Myocyte (in vitro differentiated cells): ENCODE measurements at regions not wholly inside any gene's neighbourhood (a gene's known extent, or its start where the extent isn't known, plus 50 kb on each side); places are given as distances from the start of the nearest gene placed in this dataset.
"Not testable (repeated sequence)": the region's sequence is repeated elsewhere in the genome, so short reads cannot be mapped to it uniquely, and the experiment has no call there.

Experiments
- DNase-seq: peaks from one replicate; pipeline ENCODE4 v3.0.0-alpha.2; 2012; ENCODE audit warnings: low read depth

- no peak for DNase-seq
Measured at GRCh38 chrX:76509775-76510174, 82.3 kb downstream of the MAGEE1 start.

DNA sequence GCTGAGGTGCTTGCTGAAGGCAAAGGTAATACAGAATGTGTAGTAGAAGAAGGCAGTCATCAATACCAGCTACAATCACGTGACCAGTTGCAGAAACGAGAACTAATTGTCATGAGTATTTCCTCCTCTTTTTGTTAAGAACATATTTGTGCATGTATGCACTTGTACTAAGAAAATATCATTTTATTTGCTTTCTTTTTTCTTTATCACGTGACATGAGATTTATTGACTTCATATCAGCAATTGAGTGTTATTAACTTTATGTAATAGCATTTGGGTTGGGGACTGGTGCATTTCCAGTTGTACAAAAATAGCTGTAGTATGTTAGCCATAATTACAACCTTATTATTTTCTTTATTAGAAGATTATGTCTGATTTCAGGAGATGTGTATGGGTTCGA, 90.0 kb downstream of the MAGEE1 start:
- DNase-seq: no peak

DNA sequence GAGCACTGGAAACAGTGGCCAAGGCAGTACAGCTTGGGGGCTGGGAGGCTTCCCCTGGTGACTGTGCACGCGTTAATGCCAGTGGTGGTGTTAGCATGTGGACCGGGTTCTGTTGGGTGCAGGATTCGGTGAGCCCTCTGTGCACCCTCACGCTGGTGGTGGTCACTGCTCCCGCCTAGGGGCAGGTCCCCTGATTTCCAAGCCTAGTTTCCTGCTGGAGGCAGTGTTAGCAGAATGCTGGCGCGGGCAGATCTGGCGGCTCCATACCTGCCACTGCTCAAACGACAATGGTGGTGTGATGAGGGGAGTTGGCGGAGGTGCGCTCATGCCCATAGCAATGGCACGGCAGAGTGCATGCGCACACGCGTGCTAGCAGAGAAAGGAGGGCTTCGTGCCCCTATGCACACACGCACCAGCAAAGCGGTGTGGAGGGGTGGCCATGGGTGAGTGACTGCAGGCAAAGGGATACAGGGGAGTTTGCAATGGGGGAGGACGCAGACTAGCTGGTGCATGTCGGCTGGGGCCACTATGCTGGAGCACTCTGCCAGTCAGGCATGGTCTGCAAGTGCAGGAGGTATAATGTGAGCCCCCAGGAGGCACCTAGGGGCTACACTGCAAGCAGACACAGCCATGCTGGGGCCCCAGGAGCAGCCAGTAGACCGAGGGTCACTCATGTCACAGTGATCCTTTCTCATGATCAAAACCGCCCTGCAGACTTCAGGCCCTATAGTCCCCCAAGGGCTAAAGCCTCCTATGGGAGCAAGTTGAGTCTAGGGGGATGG, 93.0 kb downstream of the MAGEE1 start:
- DNase-seq: no peak

- not testable (repeated sequence) for DNase-seq
Measured at GRCh38 chrX:76535675-76536074, 108.2 kb downstream of the MAGEE1 start.

- no peak for DNase-seq
Measured at GRCh38 chrX:76538860-76539259, 111.3 kb downstream of the MAGEE1 start.

GRCh38 chrX:76543381-76543780, 115.9 kb downstream of the MAGEE1 start:
- DNase-seq: not testable (repeated sequence)

- DNase-seq: no peak
Measured at GRCh38 chrX:76550016-76550415, 122.5 kb downstream of the MAGEE1 start.

DNA sequence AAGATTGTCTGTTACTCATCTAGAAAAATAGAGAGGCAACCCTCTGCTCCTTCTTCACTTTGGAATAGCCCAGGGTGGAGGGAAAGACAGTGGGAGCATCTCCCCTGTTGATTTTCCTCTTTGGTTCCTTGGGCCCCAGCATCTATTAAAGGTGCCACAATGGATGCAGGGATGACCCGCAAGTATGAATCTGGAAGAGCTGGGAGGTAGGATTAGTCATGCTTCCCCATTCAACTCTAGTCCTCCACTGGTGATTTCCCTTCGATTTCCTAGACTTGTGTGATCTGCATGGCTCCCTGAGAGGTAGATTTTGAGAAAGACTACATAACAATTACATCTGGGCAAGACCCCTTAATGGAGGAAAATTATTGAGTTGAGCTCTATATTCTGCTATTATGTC, 127.8 kb downstream of the MAGEE1 start:
- no peak for DNase-seq

- peak; percentile 0 for DNase-seq
Measured at GRCh38 chrX:76555816-76556215, 128.3 kb downstream of the MAGEE1 start.

DNA sequence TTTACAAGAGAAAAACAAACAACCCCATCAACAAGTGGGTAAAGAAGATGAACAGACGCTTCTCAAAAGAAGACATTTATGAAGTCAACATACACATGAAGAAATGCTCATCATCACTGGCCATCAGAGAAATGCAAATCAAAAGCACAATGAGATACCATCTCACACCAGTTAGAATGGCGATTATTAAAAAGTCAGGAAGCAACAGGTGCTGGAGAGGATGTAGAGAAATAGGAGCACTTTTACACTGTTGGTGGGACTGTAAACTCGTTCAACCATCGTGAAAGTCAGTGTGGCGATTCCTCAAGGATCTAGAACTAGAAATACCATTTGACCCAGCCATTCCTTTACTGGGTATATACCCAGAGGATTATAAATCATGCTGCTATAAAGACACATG, 137.3 kb downstream of the MAGEE1 start:
- DNase-seq: not testable (repeated sequence)

DNA sequence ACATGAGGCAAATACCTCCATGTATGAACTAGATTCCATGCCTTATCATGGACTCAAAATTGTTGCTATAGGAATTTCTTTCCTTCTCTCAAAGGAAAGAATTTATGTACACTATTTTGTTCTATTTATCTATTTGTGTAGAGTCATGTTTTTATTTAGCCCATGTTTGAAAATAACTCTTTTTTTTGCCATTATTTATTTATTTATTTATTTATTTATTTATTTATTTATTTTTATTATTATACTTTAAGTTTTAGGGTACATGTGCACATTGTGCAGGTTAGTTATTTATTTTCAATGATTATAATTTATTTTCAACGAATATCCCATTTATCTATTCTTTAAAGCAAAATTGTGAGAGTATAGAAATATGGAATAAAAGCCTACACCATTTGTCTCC, 177.9 kb downstream of the MAGEE1 start:
- DNase-seq: no peak

GRCh38 chrX:76617020-76617419, 189.5 kb downstream of the MAGEE1 start:
- no peak for DNase-seq

DNA sequence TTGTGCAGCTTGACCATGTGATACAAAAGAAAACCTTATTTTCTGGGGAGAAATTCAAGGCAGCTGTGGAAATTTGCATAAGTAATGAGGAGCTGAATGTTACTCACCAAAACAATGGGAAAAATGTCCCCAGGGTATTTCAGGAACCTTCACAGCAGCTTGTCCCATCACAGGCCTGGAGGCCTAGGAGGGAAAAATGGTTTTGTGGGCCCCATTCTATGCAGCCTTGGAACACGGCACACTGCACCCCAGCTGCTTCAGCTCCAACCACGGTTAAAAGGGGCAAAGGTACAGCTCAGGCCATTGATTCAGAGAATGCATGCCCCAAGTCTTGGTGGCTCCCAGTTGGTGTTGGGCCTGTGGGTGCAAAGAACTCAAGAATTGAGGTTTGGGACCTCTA, 216.1 kb downstream of the MAGEE1 start:
- no peak for DNase-seq

- not testable (repeated sequence) for DNase-seq
Measured at GRCh38 chrX:76651369-76651768, 223.9 kb downstream of the MAGEE1 start.

DNA sequence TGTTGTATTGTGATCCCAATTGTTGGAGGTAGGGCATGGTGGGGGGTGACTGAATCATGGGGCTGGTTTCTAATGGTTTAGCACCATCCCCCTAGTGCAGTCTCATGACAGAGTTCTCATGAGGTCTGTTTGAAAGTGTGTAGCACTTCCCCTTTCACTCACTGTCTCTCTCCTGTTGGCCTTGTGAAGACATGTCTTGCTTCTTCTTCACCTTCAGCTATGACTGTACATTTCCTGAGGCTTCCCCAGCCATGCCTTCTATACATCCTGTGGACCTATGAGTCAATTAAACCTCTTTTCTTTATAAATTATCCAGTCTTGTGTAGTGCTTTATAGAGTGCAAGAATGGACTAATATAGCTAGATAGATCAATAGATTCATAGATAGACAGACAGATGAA, 230.0 kb downstream of the MAGEE1 start:
- DNase-seq: no peak
